Heart left ventricle (tissue), 13 donors: ENCODE measurements at regions not wholly inside any gene's neighbourhood (a gene's known extent, or its start where the extent isn't known, plus 50 kb on each side); places are given as distances from the start of the nearest gene placed in this dataset.

Experiments used
- CTCF ChIP-seq, 12 donors: fragments of 200-600 bp; sonication (generic) in 4 of 12; IDR thresholded peaks; one replicate each; pipeline versions ENCODE4 v1.5.0 to v1.8.0; 2018 to 2022; ENCODE audit warnings: antibody characterized with exemption in 12 of 12, mild to moderate bottlenecking in 5 of 12
- POLR2A ChIP-seq, 2 donors: fragments of 450-650 bp; IDR thresholded peaks; one replicate each; pipeline ENCODE4 v1.6.1; 2017; ENCODE audit warnings: antibody characterized with exemption in 2 of 2, mild to moderate bottlenecking in 2 of 2, moderate library complexity in 2 of 2
- donor health status: ischemic (EF 13 %, LVEDD 7.1; RV severe dilation, severe dysfunction).
- donor health status: DM: no; HTN: yes; CAD: no.
- donor health status: DM: no; HTN: no; CAD: no.
- donor health status: ischemic (EF 25% LVEDD 6.9; RV normal size, moderate dysfunction).
- donor health status: ischemic (EF 25% LVEDD 5.7; RV mildly dilated, moderate dysfunction).
- donor health status: ischemic (EF 35%, LVEDD 5.7; RV mildly dilated, moderate dysfunction).
- donor health status: nonischemic (EF 11% LVEDD 7.7; RV severe dilation, severe dysfunction).
- donor health status: DM: yes; HTN: yes; CAD: no.
- donor health status: PGD.
- donor health status: ischemic (EF 29% LVEDD 5.4; RV normal size, mild dysfunction).
- donor health status: nonischemic (EF 23%, LVEDD 6.1; RV moderate dilation, normal function).

GRCh38 chr13:37473035-37473434, 125.5 kb downstream of the POSTN start:
- no peak for TF ChIP-seq CTCF (IDR thresholded peaks at IDR 0.05)
- no peak for TF ChIP-seq POLR2A (IDR thresholded peaks at IDR 0.05)
